ENCODE measurements at regions not wholly inside any gene's neighbourhood (a gene's known extent, or its start where the extent isn't known, plus 50 kb on each side); places are given as distances from the start of the nearest gene placed in this dataset.
"Not testable (repeated sequence)": the region's sequence is repeated elsewhere in the genome, so short reads cannot be mapped to it uniquely, and the experiment has no call there.

GRCh38 chr12:92061061-92061460 is 84.6 kb downstream of the BTG1 start:
- Mint-ChIP-seq H3K4me3 (ENCODE audit: unreplicated experiment) (no peak overlapping the region), H3K4me1 (ENCODE audit: insufficient read depth, unreplicated experiment) (peaks cover under 1% of the 10 kb centered on the region), H3K9me3 (ENCODE audit: unreplicated experiment) (no peaks in the 10 kb centered on the region), H3K27ac (ENCODE audit: low read depth, unreplicated experiment) (peak overlapping the region; percentile 14), H3K36me3 (ENCODE audit: insufficient read depth, unreplicated experiment) (peaks cover 6% of the 10 kb centered on the region), H3K27me3 (ENCODE audit: insufficient read depth, unreplicated experiment) (no peaks in the 10 kb centered on the region)
- BruUV-seq (replicated peaks) = no TSS peak
- ChIA-PET POLR2A (interaction anchor here (1.1 to 1.5 kb wide), 3 partner anchors 14 to 72 kb away, joined by 3 to 4 read pairs (median 3); no protein-coding TSS in a partner anchor), CTCF (no interaction called here)
- TF ChIP-seq, protein P1, sequence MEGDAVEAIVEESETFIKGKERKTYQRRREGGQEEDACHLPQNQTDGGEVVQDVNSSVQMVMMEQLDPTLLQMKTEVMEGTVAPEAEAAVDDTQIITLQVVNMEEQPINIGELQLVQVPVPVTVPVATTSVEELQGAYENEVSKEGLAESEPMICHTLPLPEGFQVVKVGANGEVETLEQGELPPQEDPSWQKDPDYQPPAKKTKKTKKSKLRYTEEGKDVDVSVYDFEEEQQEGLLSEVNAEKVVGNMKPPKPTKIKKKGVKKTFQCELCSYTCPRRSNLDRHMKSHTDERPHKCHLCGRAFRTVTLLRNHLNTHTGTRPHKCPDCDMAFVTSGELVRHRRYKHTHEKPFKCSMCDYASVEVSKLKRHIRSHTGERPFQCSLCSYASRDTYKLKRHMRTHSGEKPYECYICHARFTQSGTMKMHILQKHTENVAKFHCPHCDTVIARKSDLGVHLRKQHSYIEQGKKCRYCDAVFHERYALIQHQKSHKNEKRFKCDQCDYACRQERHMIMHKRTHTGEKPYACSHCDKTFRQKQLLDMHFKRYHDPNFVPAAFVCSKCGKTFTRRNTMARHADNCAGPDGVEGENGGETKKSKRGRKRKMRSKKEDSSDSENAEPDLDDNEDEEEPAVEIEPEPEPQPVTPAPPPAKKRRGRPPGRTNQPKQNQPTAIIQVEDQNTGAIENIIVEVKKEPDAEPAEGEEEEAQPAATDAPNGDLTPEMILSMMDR (IDR thresholded peaks at IDR 0.05; ENCODE audit: unreplicated experiment) = no peak
- no peak for DNase-seq (ENCODE audit: unreplicated experiment)
- intact Hi-C loops (cut with micrococcal nuclease) = no loop called here

DNA sequence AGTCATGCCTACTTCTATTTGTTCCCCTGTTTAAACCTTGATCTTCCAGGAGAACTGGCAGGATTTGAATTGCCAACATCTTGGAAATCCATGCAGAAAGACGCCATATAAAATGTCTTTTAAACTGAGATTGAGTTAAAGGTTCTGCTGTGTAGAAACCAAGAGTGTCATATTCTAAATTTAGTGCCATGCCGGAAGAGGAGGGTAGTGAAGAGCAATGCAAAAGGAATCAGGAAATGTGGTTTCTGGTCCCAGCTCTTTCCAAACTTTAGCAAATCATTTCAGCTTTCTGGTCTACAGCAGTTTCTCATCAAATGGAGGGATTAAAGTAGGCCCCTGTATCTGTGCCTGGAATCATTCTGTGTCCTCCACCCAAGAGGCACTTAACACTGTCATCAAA is 85.7 kb downstream of the BTG1 start:
- Mint-ChIP-seq H3K27me3 (ENCODE audit: insufficient read depth, unreplicated experiment) (no peaks in the 10 kb centered on the region), H3K4me1 (ENCODE audit: insufficient read depth, unreplicated experiment) (peaks cover 5% of the 10 kb centered on the region), H3K9me3 (ENCODE audit: unreplicated experiment) (no peaks in the 10 kb centered on the region), H3K4me3 (ENCODE audit: unreplicated experiment) (no peak overlapping the region), H3K27ac (ENCODE audit: low read depth, unreplicated experiment) (peak overlapping the region; percentile 14), H3K36me3 (ENCODE audit: insufficient read depth, unreplicated experiment) (peaks cover 6% of the 10 kb centered on the region)
- ChIA-PET POLR2A (interaction anchor here (0.9 to 1.5 kb wide), 4 partner anchors 11 to 73 kb away, joined by 3 to 4 read pairs (median 3); no protein-coding TSS in a partner anchor), CTCF (no interaction called here)
- peak; percentile 62 for DNase-seq (ENCODE audit: unreplicated experiment)
- TF ChIP-seq, protein P1 (IDR thresholded peaks at IDR 0.05; ENCODE audit: unreplicated experiment) = no peak
- intact Hi-C loops (cut with micrococcal nuclease) = no loop called here
- BruUV-seq (replicated peaks) = no TSS peak

DNA sequence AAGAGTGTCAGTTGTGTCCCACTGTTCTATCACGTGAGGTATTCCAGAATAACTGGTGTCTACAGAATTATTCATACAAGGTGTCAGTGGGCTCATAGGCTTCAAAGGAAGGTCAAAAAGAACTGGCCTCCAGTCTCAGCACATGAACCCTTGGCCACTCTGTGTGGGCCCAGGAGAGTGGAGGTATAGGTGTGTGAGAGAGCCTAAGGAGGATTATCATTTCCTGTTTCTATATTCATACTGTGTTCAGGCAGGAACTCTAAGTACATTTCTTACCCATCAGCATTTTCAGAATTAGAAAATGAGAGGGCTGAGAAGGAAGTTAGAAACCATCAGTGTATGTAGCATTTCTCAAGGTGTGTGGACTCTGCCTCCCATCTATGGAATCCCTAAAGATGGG is 87.0 kb downstream of the BTG1 start:
- no TSS peak for BruUV-seq (replicated peaks)
- ChIA-PET CTCF (no interaction called here), POLR2A (interaction anchor here (0.5 to 1.4 kb wide), 3 partner anchors 9 to 52 kb away, joined by 3 to 5 read pairs (median 5); no protein-coding TSS in a partner anchor)
- peaks cover 6% of the 10 kb centered on the region for H3K36me3 Mint-ChIP-seq (ENCODE audit: insufficient read depth, unreplicated experiment)
- no peaks in the 10 kb centered on the region for H3K9me3 Mint-ChIP-seq (ENCODE audit: unreplicated experiment)
- peaks cover 5% of the 10 kb centered on the region for H3K4me1 Mint-ChIP-seq (ENCODE audit: insufficient read depth, unreplicated experiment)
- no peak overlapping the region for H3K27ac Mint-ChIP-seq (ENCODE audit: low read depth, unreplicated experiment)
- no peak for DNase-seq (ENCODE audit: unreplicated experiment)
- intact Hi-C loops (cut with micrococcal nuclease) = no loop called here
- H3K4me3 Mint-ChIP-seq (ENCODE audit: unreplicated experiment) = no peak overlapping the region
- H3K27me3 Mint-ChIP-seq (ENCODE audit: insufficient read depth, unreplicated experiment) = no peaks in the 10 kb centered on the region
- TF ChIP-seq, protein P1 (IDR thresholded peaks at IDR 0.05; ENCODE audit: unreplicated experiment) = no peak

DNA sequence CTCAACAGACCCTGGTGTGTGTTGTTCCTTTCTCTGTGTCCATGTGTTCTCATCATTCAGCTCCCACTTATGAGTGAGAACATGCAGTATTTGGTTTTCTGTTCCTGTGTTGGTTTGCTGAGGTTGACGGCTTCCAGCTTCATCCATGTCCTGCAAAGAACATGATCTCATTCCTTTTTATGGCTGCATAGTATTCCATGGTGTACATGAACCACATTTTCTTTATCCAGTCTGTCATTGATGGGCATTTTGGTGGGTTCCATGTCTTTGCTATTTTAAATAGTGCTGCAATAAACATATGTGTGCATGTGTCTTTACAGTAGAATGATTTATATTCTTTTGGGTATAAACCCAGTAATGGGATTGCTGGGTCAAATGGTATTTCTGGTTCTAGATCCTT is 88.9 kb downstream of the BTG1 start:
- DNase-seq (ENCODE audit: unreplicated experiment); CTCF ChIA-PET; intact Hi-C loops (cut with micrococcal nuclease); H3K36me3 Mint-ChIP-seq (ENCODE audit: insufficient read depth, unreplicated experiment); H3K27ac Mint-ChIP-seq (ENCODE audit: low read depth, unreplicated experiment); H3K9me3 Mint-ChIP-seq (ENCODE audit: unreplicated experiment); BruUV-seq (replicated peaks); H3K27me3 Mint-ChIP-seq (ENCODE audit: insufficient read depth, unreplicated experiment); H3K4me3 Mint-ChIP-seq (ENCODE audit: unreplicated experiment): not testable (repeated sequence)
- POLR2A ChIA-PET = interaction anchor here (0.7 to 1.4 kb wide), 7 partner anchors 12 to 328 kb away, joined by 3 to 4 read pairs (median 3); no protein-coding TSS in a partner anchor
- peaks cover 11% of the 10 kb centered on the region for H3K4me1 Mint-ChIP-seq (ENCODE audit: insufficient read depth, unreplicated experiment)

- Mint-ChIP-seq H3K9me3 (ENCODE audit: unreplicated experiment) (peaks cover 8% of the 10 kb centered on the region), H3K4me3 (ENCODE audit: unreplicated experiment) (no peak overlapping the region), H3K27ac (ENCODE audit: low read depth, unreplicated experiment) (peak overlapping the region; percentile 60), H3K27me3 (ENCODE audit: insufficient read depth, unreplicated experiment) (no peaks in the 10 kb centered on the region), H3K36me3 (ENCODE audit: insufficient read depth, unreplicated experiment) (peaks cover 6% of the 10 kb centered on the region), H3K4me1 (ENCODE audit: insufficient read depth, unreplicated experiment) (peaks cover 15% of the 10 kb centered on the region)
- intact Hi-C loops (cut with micrococcal nuclease) = no loop called here
- CTCF ChIA-PET = interaction anchor here (0.7 kb wide), 1 partner anchor 13 kb away, joined by 3 read pairs; no protein-coding TSS in a partner anchor
- no peak for DNase-seq (ENCODE audit: unreplicated experiment)
- POLR2A ChIA-PET = interaction anchor here (0.7 to 1.4 kb wide), 7 partner anchors 12 to 327 kb away, joined by 3 to 4 read pairs (median 3); no protein-coding TSS in a partner anchor
- BruUV-seq (replicated peaks) = no TSS peak
- TF ChIP-seq, protein P1 (IDR thresholded peaks at IDR 0.05; ENCODE audit: unreplicated experiment) = no peak
Measured at GRCh38 chr12:92056290-92056689, 89.4 kb downstream of the BTG1 start.

Data from MCF 10A (cell line).